Stimulated activated CD8-positive, alpha-beta memory T cell treated with anti-CD3 and anti-CD28 coated beads, Interleukin-2, amount 100 ng/mL, for 48 hours (primary cell): ENCODE measurements at regions not wholly inside any gene's neighbourhood (a gene's known extent, or its start where the extent isn't known, plus 50 kb on each side); places are given as distances from the start of the nearest gene placed in this dataset.
"Not testable (repeated sequence)": the region's sequence is repeated elsewhere in the genome, so short reads cannot be mapped to it uniquely, and the experiment has no call there.

Source experiments
- DNase-seq, 2 donors: peaks; one replicate each; pipeline ENCODE4 v3.0.0-alpha.2; 2020; ENCODE audit warnings: low read depth in 2 of 2

DNA sequence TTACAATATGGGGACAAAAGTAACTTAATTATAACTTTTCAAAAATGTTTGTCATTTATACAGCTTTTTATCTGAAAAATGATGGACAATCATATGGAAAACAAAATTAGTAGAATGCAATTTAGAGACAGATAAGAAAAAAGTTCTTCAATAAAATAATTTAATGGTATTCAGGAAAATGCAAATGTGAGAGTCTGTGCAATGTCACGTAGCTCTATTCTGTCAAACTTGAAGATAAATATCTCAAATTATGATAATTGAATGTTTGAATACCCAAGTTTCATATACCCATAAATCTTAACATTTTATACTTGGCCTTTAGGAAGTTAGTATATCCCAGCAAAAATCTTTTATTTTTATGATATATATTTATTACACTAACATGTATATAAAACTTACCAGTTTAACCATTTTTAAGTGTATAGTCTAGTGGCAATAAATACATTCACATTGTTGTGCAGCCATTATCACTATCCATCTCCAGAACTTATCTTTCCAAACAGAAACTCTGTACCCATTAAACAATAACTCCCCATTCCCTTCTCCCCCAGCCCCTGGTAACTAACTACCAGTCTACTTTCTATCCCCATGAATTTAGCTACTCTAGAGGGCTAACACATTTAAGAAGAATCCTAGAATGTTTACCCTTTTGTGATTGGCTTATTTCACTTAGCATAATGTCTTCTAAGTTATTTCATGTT is 311.5 kb downstream of the SOCS6 start:
- DNase-seq = no peak

DNA sequence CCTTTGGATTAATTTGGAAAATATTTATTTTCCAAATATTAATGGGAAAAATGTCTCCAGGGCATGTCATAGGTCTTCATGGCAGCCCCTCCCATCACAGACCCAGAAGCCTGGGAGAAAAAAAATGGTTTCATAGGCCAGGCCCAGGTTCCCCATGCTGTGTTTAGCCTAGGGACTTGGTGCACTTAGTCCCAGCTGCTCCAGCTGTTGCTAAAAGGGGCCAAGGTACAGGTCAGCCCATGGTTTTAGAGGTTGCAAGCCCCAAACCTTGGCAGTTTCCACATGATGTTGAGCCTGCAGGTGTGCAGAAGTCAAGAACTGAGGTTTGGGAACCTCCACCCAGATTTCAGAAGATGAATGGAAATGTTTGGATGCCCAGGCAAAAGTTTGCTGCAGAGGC is 309.6 kb downstream of the SOCS6 start:
- DNase-seq = no peak

DNA sequence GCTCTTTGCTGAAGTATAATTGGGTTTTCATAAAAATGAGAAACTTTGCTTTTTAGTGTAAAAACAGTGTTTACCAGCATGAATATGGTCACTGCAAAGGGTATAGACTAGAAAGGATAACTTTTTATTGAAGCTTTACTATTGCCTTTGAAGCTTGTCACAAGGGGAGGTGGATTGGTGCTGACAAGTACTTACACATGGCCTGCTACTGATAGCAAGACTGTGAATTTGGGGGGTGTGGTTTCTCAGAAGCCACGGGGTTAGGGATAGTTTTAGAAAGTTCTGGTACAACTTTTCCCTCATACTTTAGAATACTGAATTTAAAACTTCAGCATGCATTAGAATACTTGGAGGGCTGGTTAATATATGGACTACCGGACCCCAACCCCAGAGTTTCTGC is 294.1 kb downstream of the SOCS6 start:
- no peak for DNase-seq

GRCh38 chr18:70578480-70578879 is 289.6 kb downstream of the SOCS6 start:
- DNase-seq = peak in 1 of 2 donors; percentile 4

DNA sequence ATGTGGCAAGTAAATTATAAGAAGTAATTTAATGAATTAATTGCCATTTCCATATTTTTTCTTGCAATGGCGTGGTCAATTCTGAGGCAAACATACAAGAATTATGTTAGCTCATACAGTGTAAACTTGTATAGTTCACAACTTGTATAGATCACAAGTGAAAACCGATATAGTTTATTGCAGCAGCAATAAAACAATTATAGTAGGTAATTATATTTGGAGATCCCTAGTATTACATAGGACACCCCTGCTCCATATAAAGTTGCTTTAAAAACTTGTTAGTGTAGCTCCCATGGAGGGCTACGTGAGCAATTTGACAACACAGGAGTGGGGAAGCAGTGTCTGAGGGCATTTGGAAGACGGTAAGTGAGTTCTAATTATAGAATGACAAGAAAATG is 288.2 kb downstream of the SOCS6 start:
- no peak for DNase-seq

DNA sequence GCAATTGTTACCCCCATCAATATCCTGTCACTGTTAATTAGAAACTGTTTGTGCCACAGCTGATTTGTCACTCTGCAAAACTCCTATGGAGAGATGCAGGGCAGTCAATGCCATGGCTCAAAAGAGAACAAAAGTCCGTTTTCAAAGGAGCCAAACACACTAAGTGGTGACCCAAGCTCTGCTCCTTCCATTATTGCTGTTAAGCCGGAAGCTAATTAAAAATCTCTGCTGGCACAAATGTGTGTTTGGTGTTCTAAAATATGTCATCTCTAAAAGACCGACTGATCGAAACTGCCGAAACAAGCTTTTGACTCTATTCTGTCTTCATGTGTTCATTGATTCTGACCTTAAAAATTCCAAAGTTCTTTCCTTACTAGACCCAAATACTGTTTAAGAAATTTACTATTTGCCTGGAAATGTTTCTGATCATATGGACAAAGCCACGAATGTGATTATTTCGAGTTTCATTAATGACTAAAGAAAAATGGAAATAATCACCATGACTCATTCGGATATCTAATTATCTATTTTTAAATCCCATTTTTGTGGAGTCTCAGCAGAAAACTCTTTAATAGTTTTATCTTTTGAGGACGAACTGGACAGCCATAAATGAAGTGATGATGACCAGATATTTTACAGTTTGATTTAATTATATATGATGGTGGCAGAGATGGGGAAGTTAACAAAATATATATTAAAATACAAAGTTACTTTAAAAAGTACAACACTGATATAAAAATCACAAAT is 287.6 kb downstream of the SOCS6 start:
- no peak for DNase-seq

DNA sequence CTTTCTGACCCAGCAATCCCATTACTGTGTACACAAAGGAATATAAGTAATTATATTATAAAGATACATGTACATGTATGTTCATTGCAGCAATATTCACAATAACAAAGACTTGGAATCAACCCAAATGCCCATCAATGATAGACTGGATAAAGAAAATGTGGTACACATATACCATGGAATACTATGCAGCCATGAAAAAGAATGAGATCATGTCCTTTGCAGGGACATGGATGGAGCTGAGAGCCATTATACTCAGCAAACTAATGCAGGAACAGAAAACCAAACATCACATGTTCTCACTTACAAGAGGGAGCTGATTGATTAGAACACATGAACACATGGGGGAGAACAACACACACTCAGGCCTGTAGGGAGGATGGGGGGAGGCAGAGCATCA is 286.1 kb downstream of the SOCS6 start:
- DNase-seq = not testable (repeated sequence)

- not testable (repeated sequence) for DNase-seq
Observed at GRCh38 chr18:70569647-70570046, 280.8 kb downstream of the SOCS6 start.

DNA sequence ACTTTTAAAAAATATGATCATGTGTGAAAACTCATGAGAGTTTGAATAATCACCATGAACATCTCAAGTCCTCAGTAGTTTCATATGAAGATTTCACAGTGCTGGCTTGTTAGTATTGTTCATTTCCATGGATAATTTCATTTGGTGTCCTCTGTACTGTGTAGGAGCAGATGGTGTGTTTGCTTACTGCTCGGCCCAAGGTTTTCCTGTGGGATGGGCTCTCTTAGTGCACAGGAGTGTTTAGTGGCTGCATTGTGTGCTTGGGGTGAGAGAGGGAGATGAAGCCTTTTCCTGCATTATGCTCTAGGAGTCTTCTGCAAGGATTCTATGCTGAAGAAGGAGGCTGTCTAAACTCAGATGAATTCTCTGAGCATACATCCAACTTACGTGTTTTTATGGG is 270.6 kb downstream of the SOCS6 start:
- no peak for DNase-seq

GRCh38 chr18:70558371-70558770 is 269.5 kb downstream of the SOCS6 start:
- DNase-seq = no peak

GRCh38 chr18:70554854-70555445 is 266.1 kb downstream of the SOCS6 start:
- no peak for DNase-seq

DNA sequence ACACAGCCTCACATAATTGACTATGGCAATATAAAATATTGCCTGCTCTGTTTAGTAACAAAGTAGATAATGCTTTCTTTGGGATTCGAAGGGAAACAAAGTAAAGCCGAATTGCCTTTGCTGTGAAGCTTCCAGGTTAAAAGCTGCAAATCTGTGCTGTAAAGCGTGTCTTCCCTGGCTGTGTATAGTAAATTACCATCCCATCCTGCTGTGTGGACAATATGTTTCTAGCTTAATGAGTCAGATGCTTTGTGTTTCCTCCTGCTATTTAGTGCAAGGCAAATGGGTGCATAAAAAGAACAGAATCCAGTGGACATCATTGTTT is 265.1 kb downstream of the SOCS6 start:
- no peak for DNase-seq

- DNase-seq = no peak
Observed at GRCh38 chr18:70553245-70553935, 264.5 kb downstream of the SOCS6 start.

DNA sequence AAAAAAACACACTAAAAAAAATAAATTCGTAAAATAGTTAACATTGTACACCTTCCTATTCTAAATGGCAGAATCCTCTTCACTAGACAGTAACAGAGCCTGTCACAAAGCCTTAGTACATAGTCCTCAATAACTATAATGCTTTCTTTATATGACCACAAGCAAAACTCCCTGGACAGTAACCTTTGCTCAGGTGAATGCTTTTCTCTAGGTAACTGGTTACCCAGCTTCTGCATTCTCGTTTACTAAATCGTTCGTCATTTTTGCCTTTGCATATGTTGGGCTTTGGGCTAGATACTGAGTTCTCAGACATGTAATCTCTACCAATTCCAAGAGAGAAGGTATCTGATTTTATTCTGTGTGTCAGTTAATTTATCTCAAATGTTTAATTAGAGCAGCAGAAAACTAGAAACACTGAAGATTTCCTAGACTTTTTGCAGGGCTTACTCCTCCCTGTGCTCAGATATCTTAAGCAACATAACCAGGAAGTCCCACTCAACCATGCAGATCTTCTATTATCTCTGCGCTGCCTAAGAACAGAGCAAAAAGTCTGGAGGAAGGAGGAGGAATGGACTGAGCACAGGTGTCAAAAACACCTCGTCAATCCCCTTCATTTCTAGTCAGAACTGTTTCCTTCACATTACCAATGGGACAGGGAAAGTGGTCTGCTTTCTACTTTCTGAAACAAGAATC is 247.7 kb downstream of the SOCS6 start:
- DNase-seq = no peak

- DNase-seq = no peak
Observed at GRCh38 chr18:70535041-70535440, 246.2 kb downstream of the SOCS6 start.

DNA sequence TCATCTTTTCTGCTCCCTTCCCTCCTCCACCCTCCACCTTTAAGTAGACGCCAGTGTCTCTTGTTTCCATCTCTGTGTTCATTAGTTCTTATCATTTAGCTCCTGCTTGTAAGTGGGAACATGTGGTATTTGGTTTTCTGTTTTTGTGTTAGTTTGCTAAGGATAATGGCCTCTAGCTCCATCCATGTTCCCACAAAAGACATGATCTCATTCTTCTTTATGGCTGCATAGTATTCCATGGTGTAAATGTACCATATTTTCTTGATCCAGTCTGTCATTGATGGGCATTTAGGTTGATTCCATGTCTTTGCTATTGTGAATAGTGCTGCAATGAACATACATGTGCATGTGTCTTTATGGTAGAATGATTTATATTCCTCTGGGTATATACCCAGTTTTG is 236.5 kb downstream of the SOCS6 start:
- DNase-seq = not testable (repeated sequence)

GRCh38 chr18:70523792-70524182 is 234.9 kb downstream of the SOCS6 start:
- no peak for DNase-seq

DNA sequence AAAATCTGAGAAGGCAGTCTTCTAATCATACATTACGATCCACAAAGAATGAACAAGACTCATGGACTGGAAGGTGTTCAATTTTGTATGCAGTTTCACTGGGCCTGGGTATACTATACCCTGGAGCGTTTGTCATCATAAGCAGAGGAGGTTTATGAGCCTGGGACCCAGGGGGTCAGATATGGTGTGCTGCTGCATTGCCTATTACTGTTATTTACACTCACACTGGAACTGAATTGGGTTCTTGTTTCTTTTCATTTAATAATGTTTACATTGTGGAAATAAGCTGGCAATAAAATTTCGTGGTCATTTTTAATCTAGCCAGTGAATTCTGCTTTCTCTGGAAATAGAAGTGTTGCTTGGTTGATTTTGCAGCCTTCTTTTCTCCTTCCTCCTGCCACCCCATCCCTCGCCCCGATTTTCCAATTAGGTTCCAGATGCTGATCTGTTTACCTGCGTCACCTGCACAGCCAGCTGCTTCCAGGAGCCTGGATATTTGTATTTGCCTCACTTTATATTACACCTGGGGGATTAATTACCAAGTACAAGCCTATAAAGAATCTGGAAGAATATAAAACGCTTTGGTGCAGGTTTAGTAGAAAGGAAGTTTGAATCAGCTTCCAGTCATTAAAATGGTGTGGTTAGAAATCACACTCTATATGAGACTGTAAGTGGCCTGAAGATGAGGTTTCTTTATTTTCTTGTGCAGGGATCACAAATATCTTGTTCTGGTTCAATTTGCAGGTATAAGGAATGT is 234.4 kb downstream of the SOCS6 start:
- DNase-seq = no peak

GRCh38 chr18:70522183-70522680 is 233.4 kb downstream of the SOCS6 start:
- DNase-seq = no peak

GRCh38 chr18:70520867-70521266 is 232.0 kb downstream of the SOCS6 start:
- DNase-seq = no peak
